ENCODE measurements at regions not wholly inside any gene's neighbourhood (a gene's known extent, or its start where the extent isn't known, plus 50 kb on each side); places are given as distances from the start of the nearest gene placed in this dataset.

DNA sequence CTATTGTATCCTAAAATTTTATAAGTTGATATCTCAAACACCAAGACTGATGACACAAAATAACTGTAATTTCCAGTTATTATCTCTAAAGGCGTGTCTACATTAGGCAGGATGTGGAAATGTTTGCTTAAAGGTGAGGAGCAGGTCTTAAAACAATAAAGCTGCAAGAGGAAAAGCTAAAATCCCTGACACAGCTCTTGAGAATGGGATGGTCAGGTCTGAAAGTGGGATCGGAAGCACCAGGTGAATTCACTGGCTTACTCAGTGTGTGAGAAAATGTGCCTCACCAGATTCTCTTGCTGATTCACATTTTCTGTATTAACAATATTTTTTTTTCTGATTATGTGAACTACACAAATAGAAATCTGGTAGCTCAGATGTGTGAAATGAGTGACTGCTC, 421.9 kb upstream of the ADAMTS5 start:
- no peaks in the 10 kb centered on the region for H3K4me1 ChIP-seq
- TF ChIP-seq, protein P1, sequence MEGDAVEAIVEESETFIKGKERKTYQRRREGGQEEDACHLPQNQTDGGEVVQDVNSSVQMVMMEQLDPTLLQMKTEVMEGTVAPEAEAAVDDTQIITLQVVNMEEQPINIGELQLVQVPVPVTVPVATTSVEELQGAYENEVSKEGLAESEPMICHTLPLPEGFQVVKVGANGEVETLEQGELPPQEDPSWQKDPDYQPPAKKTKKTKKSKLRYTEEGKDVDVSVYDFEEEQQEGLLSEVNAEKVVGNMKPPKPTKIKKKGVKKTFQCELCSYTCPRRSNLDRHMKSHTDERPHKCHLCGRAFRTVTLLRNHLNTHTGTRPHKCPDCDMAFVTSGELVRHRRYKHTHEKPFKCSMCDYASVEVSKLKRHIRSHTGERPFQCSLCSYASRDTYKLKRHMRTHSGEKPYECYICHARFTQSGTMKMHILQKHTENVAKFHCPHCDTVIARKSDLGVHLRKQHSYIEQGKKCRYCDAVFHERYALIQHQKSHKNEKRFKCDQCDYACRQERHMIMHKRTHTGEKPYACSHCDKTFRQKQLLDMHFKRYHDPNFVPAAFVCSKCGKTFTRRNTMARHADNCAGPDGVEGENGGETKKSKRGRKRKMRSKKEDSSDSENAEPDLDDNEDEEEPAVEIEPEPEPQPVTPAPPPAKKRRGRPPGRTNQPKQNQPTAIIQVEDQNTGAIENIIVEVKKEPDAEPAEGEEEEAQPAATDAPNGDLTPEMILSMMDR (IDR thresholded peaks at IDR 0.05): no peak
- ATAC-seq (no peak), DNase-seq (no peak)
- H3K4me3 ChIP-seq: no peak overlapping the region
- no peaks in the 10 kb centered on the region for H3K36me3 ChIP-seq (ENCODE audit: insufficient read depth in 1 of 2, low read depth in 1 of 2)
- intact Hi-C loops (cut with DNase I): no loop called here
- H3K27me3 ChIP-seq (ENCODE audit: insufficient read depth in 3 of 3, low read length in 2 of 3): no peaks in the 10 kb centered on the region
- 75 to 89% (median 81%) methylated on average over 2 of the region's 2 CpGs for WGBS, 3 donors
- no peak overlapping the region for H3K27ac ChIP-seq
- peaks cover 4% of the 10 kb centered on the region for H3K9me3 ChIP-seq

DNA sequence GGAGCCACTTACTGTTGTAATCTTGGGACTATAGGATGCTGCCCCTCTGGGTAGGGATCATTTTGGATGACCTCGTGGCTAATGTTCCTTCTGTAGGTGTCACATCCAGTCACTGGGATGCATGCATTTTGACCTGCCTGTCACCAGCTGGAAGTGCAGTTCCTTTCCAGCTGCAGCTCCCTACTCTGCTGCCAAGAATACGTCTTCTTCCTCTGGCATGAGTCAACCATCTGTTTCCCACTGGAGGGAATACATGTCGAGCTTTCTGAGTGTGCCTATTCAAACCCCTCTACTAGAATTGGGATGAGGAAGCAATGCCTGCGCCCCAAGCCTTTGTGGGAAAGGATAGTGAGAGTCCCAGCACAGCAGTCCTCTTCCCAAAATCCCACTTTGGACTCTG, 415.5 kb upstream of the ADAMTS5 start:
- no peaks in the 10 kb centered on the region for H3K36me3 ChIP-seq (ENCODE audit: insufficient read depth in 1 of 2, low read depth in 1 of 2)
- H3K27ac ChIP-seq: no peak overlapping the region
- no peak overlapping the region for H3K4me3 ChIP-seq
- TF ChIP-seq, protein P1 (IDR thresholded peaks at IDR 0.05): no peak
- 21 to 33% (median 24%) methylated on average over 4 of the region's 4 CpGs for WGBS, 3 donors
- no peaks in the 10 kb centered on the region for H3K4me1 ChIP-seq
- DNase-seq (no peak), ATAC-seq (no peak)
- H3K9me3 ChIP-seq: peaks cover 4% of the 10 kb centered on the region
- intact Hi-C loops (cut with DNase I): no loop called here
- no peaks in the 10 kb centered on the region for H3K27me3 ChIP-seq (ENCODE audit: insufficient read depth in 3 of 3, low read length in 2 of 3)

DNA sequence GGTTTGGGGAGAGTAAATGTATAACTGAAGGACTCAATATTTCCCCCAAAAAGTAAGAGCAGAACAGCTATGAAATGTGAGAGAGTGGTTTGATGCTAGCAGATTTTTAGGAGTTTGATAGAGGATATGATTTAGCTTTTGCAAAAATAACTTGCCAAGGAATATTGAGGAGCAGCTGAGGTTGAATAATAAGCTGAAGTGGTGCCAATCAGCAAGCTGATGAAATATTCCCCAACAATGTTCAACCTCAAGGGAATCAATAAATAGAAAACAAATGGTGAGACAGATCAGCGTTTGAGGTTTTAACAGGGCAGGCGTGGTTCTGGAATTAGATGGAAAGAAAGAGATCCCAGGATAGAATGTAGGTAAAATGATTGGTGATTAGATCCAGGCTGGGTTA, 413.4 kb upstream of the ADAMTS5 start:
- intact Hi-C loops (cut with DNase I): no loop called here
- no peaks in the 10 kb centered on the region for H3K4me1 ChIP-seq
- 24 to 29% (median 26%) methylated on average over 2 of the region's 2 CpGs for WGBS, 3 donors
- no peak for DNase-seq
- no peaks in the 10 kb centered on the region for H3K36me3 ChIP-seq (ENCODE audit: insufficient read depth in 1 of 2, low read depth in 1 of 2)
- H3K9me3 ChIP-seq: peaks cover 4% of the 10 kb centered on the region
- no peaks in the 10 kb centered on the region for H3K27me3 ChIP-seq (ENCODE audit: insufficient read depth in 3 of 3, low read length in 2 of 3)
- H3K4me3 ChIP-seq: no peak overlapping the region
- no peak overlapping the region for H3K27ac ChIP-seq
- TF ChIP-seq, protein P1 (IDR thresholded peaks at IDR 0.05): no peak
- ATAC-seq: peak in 1 of 4 donors; percentile 19

DNA sequence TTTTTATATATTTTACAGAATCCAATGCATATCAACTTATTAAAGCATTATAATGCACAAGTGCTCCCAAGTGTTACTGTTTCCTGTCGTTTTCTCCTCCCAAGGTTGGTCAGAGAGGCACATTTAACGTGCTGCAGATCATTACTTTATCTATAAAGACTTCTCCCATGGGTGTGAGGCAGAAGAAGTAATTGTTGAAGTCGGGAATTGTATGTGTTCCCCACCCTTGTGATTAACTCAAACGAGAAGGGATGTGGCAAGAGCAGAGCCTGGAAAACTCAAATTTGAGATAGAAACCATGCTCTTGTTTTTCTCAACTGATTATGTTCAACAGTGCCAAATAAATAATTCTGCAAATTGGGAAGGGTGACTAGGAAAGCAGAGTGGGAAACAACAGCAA, 412.5 kb upstream of the ADAMTS5 start:
- intact Hi-C loops (cut with DNase I): no loop called here
- TF ChIP-seq, protein P1 (IDR thresholded peaks at IDR 0.05): no peak
- no peaks in the 10 kb centered on the region for H3K4me1 ChIP-seq
- WGBS, 3 donors: 27 to 42% (median 34%) methylated on average over 4 of the region's 4 CpGs
- H3K4me3 ChIP-seq: no peak overlapping the region
- H3K9me3 ChIP-seq: no peaks in the 10 kb centered on the region
- H3K27me3 ChIP-seq (ENCODE audit: insufficient read depth in 3 of 3, low read length in 2 of 3): no peaks in the 10 kb centered on the region
- DNase-seq (no peak), ATAC-seq (no peak)
- no peaks in the 10 kb centered on the region for H3K36me3 ChIP-seq (ENCODE audit: insufficient read depth in 1 of 2, low read depth in 1 of 2)
- no peak overlapping the region for H3K27ac ChIP-seq

DNA sequence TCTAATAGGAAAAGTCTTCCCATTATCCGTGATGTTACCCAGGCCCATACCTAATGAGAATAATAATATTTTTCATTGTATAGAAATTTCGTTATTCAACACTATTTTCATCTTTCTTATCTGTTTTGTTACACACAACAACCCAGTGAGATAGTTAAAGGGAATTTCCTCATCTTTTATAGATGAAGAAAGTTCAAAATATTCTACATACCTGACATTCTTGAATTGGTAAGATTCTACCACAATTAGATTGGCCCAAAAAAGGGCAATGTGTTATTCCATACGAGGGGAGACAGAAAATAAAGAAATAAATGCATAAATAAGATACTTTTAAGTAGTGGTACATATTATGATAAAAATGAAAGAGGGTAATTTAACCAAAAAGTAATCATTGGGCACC, 405.5 kb upstream of the ADAMTS5 start:
- Histone ChIP-seq H3K36me3 (ENCODE audit: insufficient read depth in 1 of 2, low read depth in 1 of 2) (no peaks in the 10 kb centered on the region), H3K9me3 (no peaks in the 10 kb centered on the region), H3K27ac (no peak overlapping the region), H3K4me1 (no peaks in the 10 kb centered on the region), H3K4me3 (no peak overlapping the region), H3K27me3 (ENCODE audit: insufficient read depth in 3 of 3, low read length in 2 of 3) (no peaks in the 10 kb centered on the region)
- ATAC-seq: no peak
- TF ChIP-seq, protein P1 (IDR thresholded peaks at IDR 0.05): no peak
- intact Hi-C loops (cut with DNase I): no loop called here
- no peak for DNase-seq
- 86 to 95% (median 88%) methylated on average over 3 of the region's 3 CpGs for WGBS, 3 donors

All from psoas muscle (tissue), 7 donors.